ENCODE measurements at regions not wholly inside any gene's neighbourhood (a gene's known extent, or its start where the extent isn't known, plus 50 kb on each side); places are given as distances from the start of the nearest gene placed in this dataset.

- TF ChIP-seq EZH2 (IDR thresholded peaks at IDR 0.05; ENCODE audit: low read length) (no peak), CTCF (optimal IDR thresholded peaks at IDR 0.05 in 1 of 3, IDR thresholded peaks at IDR 0.05 in 1 of 3, conservative IDR thresholded peaks at IDR 0.05 in 1 of 3; ENCODE audit: extremely low read depth in 1 of 3, insufficient read depth in 2 of 3, low read length in 3 of 3) (no peak)
- Histone ChIP-seq H2AFZ (ENCODE audit: control insufficient read depth, low read length) (no peak overlapping the region), H3K9me1 (ENCODE audit: control insufficient read depth, extremely low read depth, insufficient read depth, low read length) (peaks cover 4% of the 10 kb centered on the region), H4K20me1 (ENCODE audit: control insufficient read depth, extremely low read depth, insufficient read depth, low read length) (no peaks in the 10 kb centered on the region), H3K4me3 (ENCODE audit: control insufficient read depth in 2 of 3, extremely low read depth in 1 of 3, insufficient read depth in 2 of 3, low read depth in 1 of 3, low read length in 3 of 3) (no peak overlapping the region), H3K9ac (ENCODE audit: control insufficient read depth, extremely low read depth, insufficient read depth, low read length) (no peak overlapping the region), H3K4me2 (ENCODE audit: control insufficient read depth, extremely low read depth, insufficient read depth, low read depth, low read length) (no peak overlapping the region), H3K9me3 (ENCODE audit: control insufficient read depth, low read depth, low read length) (no peaks in the 10 kb centered on the region), H3K4me1 (ENCODE audit: control insufficient read depth, extremely low read depth, insufficient read depth, low read length) (peaks cover 52% of the 10 kb centered on the region), H3K27me3 (ENCODE audit: control insufficient read depth, extremely low read depth, insufficient read depth, low read length) (no peaks in the 10 kb centered on the region), H3K27ac (ENCODE audit: control insufficient read depth, insufficient read depth, low read length) (no peak overlapping the region), H3K79me2 (ENCODE audit: control insufficient read depth, insufficient read depth, low read length) (no peaks in the 10 kb centered on the region), H3K36me3 (ENCODE audit: control insufficient read depth in 2 of 2, extremely low read depth in 1 of 2, insufficient read depth in 2 of 2, low read length in 2 of 2) (no peaks in the 10 kb centered on the region)
- dilution Hi-C loops (cut with MboI; ENCODE audit: extremely low pct_ligation_motif_present, low sequenced_read_pairs), result no loop called here
- DNase-seq (ENCODE audit: low read depth, low spot score) (no peak), FAIRE-seq (no peak)
Measured at GRCh38 chr6:108734271-108734922, 113.8 kb upstream of the ARMC2 start.

- Histone ChIP-seq H2AFZ (ENCODE audit: control insufficient read depth, low read length) (peak overlapping the region; percentile 82), H3K9me1 (ENCODE audit: control insufficient read depth, extremely low read depth, insufficient read depth, low read length) (peaks cover 4% of the 10 kb centered on the region), H3K4me1 (ENCODE audit: control insufficient read depth, extremely low read depth, insufficient read depth, low read length) (peaks cover 60% of the 10 kb centered on the region), H3K9me3 (ENCODE audit: control insufficient read depth, low read depth, low read length) (no peaks in the 10 kb centered on the region), H4K20me1 (ENCODE audit: control insufficient read depth, extremely low read depth, insufficient read depth, low read length) (no peaks in the 10 kb centered on the region), H3K4me2 (ENCODE audit: control insufficient read depth, extremely low read depth, insufficient read depth, low read depth, low read length) (peak overlapping the region; percentile 65), H3K27me3 (ENCODE audit: control insufficient read depth, extremely low read depth, insufficient read depth, low read length) (no peaks in the 10 kb centered on the region), H3K4me3 (ENCODE audit: control insufficient read depth in 2 of 3, extremely low read depth in 1 of 3, insufficient read depth in 2 of 3, low read depth in 1 of 3, low read length in 3 of 3) (no peak overlapping the region), H3K9ac (ENCODE audit: control insufficient read depth, extremely low read depth, insufficient read depth, low read length) (peak overlapping the region; percentile 36), H3K27ac (ENCODE audit: control insufficient read depth, insufficient read depth, low read length) (peak overlapping the region; percentile 50), H3K79me2 (ENCODE audit: control insufficient read depth, insufficient read depth, low read length) (no peaks in the 10 kb centered on the region), H3K36me3 (ENCODE audit: control insufficient read depth in 2 of 2, extremely low read depth in 1 of 2, insufficient read depth in 2 of 2, low read length in 2 of 2) (no peaks in the 10 kb centered on the region)
- dilution Hi-C loops (cut with MboI; ENCODE audit: extremely low pct_ligation_motif_present, low sequenced_read_pairs), result no loop called here
- DNase-seq (ENCODE audit: low read depth, low spot score), result no peak
- TF ChIP-seq CTCF (optimal IDR thresholded peaks at IDR 0.05 in 1 of 3, IDR thresholded peaks at IDR 0.05 in 1 of 3, conservative IDR thresholded peaks at IDR 0.05 in 1 of 3; ENCODE audit: extremely low read depth in 1 of 3, insufficient read depth in 2 of 3, low read length in 3 of 3) (no peak), EZH2 (IDR thresholded peaks at IDR 0.05; ENCODE audit: low read length) (no peak)
- no peak for FAIRE-seq
Measured at GRCh38 chr6:108735310-108736001, 112.8 kb upstream of the ARMC2 start.

Measured in keratinocyte (primary cell).